Naive thymus-derived CD4-positive, alpha-beta T cell (primary cell): ENCODE measurements at regions not wholly inside any gene's neighbourhood (a gene's known extent, or its start where the extent isn't known, plus 50 kb on each side); places are given as distances from the start of the nearest gene placed in this dataset.

ENCODE experiments used
- ATAC-seq: fragments of 150-1000 bp; cut with Tn5 transposase; 2 replicates; pipeline ENCODE4 v1.10.0; 2021; ENCODE audit warnings: mild to moderate bottlenecking, moderate library complexity
- CTCF ChIA-PET: fragments of 350-600 bp; sonication (Branson Sonifier 250); formaldehyde crosslinking; loops from one replicate; lab custom pipeline; 2021; ENCODE audit warnings: antibody characterized with exemption; lab: Charles Lee
- POLR2A ChIA-PET: fragments of 350-600 bp; sonication (Branson Sonifier 250); formaldehyde crosslinking; loops from one replicate; lab custom pipeline; 2021; ENCODE audit warnings: antibody characterized with exemption, inconsistent platforms; lab: Charles Lee
- DNase-seq, 9 donors: peaks; one replicate each; pipeline versions ENCODE4 v3.0.0 to v3.0.0-alpha.2; 2020 to 2022; ENCODE audit warnings: mixed read lengths in 1 of 9
- H3K27ac ChIP-seq: one replicate; pipeline ENCODE4 v1.7.0; 2013; ENCODE audit warnings: mild to moderate bottlenecking, low read depth, low read length, moderate library complexity
- H3K27me3 ChIP-seq, 2 donors: one replicate each; pipeline ENCODE4 v1.7.0; 2013; ENCODE audit warnings: low read length in 2 of 2, mild to moderate bottlenecking in 2 of 2, moderate library complexity in 2 of 2; ENCODE audit not compliant: control insufficient read depth in 2 of 2, insufficient read depth in 2 of 2
- H3K36me3 ChIP-seq, 3 experiments: 1 replicate in 2 of 3; 2 replicates in 1 of 3; pipeline ENCODE4 v1.7.0; 2013; ENCODE audit warnings: low read length in 3 of 3, mild to moderate bottlenecking in 3 of 3, moderate library complexity in 1 of 3; ENCODE audit not compliant: insufficient read depth in 3 of 3, control insufficient read depth in 2 of 3
- H3K4me1 ChIP-seq, 2 donors: one replicate each; pipeline ENCODE4 v1.7.0; 2013; ENCODE audit warnings: low read length in 2 of 2, mild to moderate bottlenecking in 2 of 2, moderate library complexity in 1 of 2; ENCODE audit not compliant: control insufficient read depth in 2 of 2, insufficient read depth in 2 of 2
- H3K4me3 ChIP-seq: 2 replicates; pipeline ENCODE4 v1.7.0; 2013; ENCODE audit warnings: mild to moderate bottlenecking, low read length
- H3K9me3 ChIP-seq, 3 experiments: 1 replicate in 2 of 3; 2 replicates in 1 of 3; pipeline ENCODE4 v1.7.0; 2013; ENCODE audit warnings: low read length in 3 of 3; ENCODE audit not compliant: control insufficient read depth in 2 of 3
- H3K27ac Mint-ChIP-seq, 9 donors: one replicate each; pipeline ENCODE4 v1.8.0; 2020 to 2022; ENCODE audit warnings: mixed read lengths in 9 of 9, mild to moderate bottlenecking in 8 of 9, moderate library complexity in 5 of 9, inconsistent platforms in 2 of 9
- H3K27me3 Mint-ChIP-seq, 5 donors: one replicate each; pipeline ENCODE4 v1.8.0; 2021 to 2022; ENCODE audit warnings: mixed read lengths in 5 of 5, mild to moderate bottlenecking in 1 of 5
- H3K36me3 Mint-ChIP-seq, 5 donors: one replicate each; pipeline ENCODE4 v1.8.0; 2020 to 2022; ENCODE audit warnings: mixed read lengths in 5 of 5, mild to moderate bottlenecking in 3 of 5, inconsistent platforms in 1 of 5
- H3K4me1 Mint-ChIP-seq, 7 donors: one replicate each; pipeline ENCODE4 v1.8.0; 2020 to 2022; ENCODE audit warnings: mixed read lengths in 7 of 7, mild to moderate bottlenecking in 3 of 7, inconsistent platforms in 1 of 7
- H3K4me3 Mint-ChIP-seq, 10 donors: one replicate each; pipeline ENCODE4 v1.8.0; 2020 to 2022; ENCODE audit warnings: mild to moderate bottlenecking in 10 of 10, mixed read lengths in 10 of 10, moderate library complexity in 6 of 10, inconsistent platforms in 2 of 10
- H3K9me3 Mint-ChIP-seq, 11 donors: one replicate each; pipeline ENCODE4 v1.8.0; 2020 to 2022; ENCODE audit warnings: mixed read lengths in 11 of 11, mild to moderate bottlenecking in 4 of 11, inconsistent platforms in 1 of 11, moderate library complexity in 1 of 11
- intact Hi-C, 2 donors: fragments of 100-400 bp; cut with micrococcal nuclease; formaldehyde crosslinking; loops; one replicate each; pipeline ENCODE4 v1.15.1; 2023

DNA sequence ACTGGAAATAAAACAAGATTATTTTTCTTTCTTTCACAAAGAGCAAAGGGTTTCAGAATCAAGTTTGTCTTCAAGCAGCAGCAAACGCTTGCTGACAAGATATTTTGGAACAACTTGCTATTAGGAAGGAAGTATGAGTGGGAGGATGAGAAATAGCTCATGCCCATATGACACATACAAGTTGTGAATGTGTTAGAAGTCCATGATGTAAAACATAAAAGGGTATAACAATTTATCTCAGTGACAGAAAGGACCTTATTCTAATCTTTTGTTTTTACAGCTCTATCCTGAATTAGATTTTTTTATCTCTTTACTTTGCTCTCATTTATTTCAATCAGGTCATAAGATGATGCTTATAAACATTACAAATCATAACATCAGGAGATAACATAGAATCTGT lies 516.6 kb upstream of the MEF2C start:
- no peak overlapping the region for H3K27ac ChIP-seq
- no peak for DNase-seq
- H3K4me1 ChIP-seq = no peaks in the 10 kb centered on the region
- H3K4me3 ChIP-seq = no peak overlapping the region
- Mint-ChIP-seq H3K27me3 (no peaks in the 10 kb centered on the region), H3K36me3 (no peaks in the 10 kb centered on the region), H3K4me3 (no peak overlapping the region), H3K27ac (no peak overlapping the region), H3K9me3 (peaks cover 0 to 5% (median 0%) of the 10 kb centered on the region in 11 donors), H3K4me1 (peaks cover 0 to 15% (median 4%) of the 10 kb centered on the region in 7 donors)
- ChIA-PET POLR2A (no interaction called here), CTCF (no interaction called here)
- intact Hi-C loops = no loop called here
- H3K27me3 ChIP-seq = no peaks in the 10 kb centered on the region
- no peaks in the 10 kb centered on the region for H3K36me3 ChIP-seq
- no peaks in the 10 kb centered on the region for H3K9me3 ChIP-seq
- no peak for ATAC-seq

GRCh38 chr5:89397096-89397495 lies 514.1 kb upstream of the MEF2C start:
- Mint-ChIP-seq H3K4me3 (peak overlapping the region in 1 of 10 donors; percentile 8), H3K4me1 (peaks cover 0 to 15% (median 4%) of the 10 kb centered on the region in 7 donors), H3K27ac (peak overlapping the region in 1 of 9 donors; percentile 15), H3K36me3 (no peaks in the 10 kb centered on the region), H3K27me3 (no peaks in the 10 kb centered on the region), H3K9me3 (peaks cover 0 to 1% (median 0%) of the 10 kb centered on the region in 11 donors)
- intact Hi-C loops = no loop called here
- no peaks in the 10 kb centered on the region for H3K27me3 ChIP-seq
- no peak overlapping the region for H3K27ac ChIP-seq
- no peaks in the 10 kb centered on the region for H3K4me1 ChIP-seq
- CTCF ChIA-PET = no interaction called here
- no peaks in the 10 kb centered on the region for H3K36me3 ChIP-seq
- DNase-seq (no peak), ATAC-seq (peak; percentile 76)
- POLR2A ChIA-PET = no interaction called here
- no peak overlapping the region for H3K4me3 ChIP-seq
- no peaks in the 10 kb centered on the region for H3K9me3 ChIP-seq

- Mint-ChIP-seq H3K27me3 (no peaks in the 10 kb centered on the region), H3K36me3 (no peaks in the 10 kb centered on the region), H3K27ac (no peak overlapping the region), H3K4me1 (peaks cover 0 to 15% (median 4%) of the 10 kb centered on the region in 7 donors), H3K4me3 (no peak overlapping the region), H3K9me3 (peaks cover 0 to 1% (median 0%) of the 10 kb centered on the region in 11 donors)
- H3K36me3 ChIP-seq = no peaks in the 10 kb centered on the region
- DNase-seq = peak in 1 of 9 donors; percentile 3
- H3K4me3 ChIP-seq = no peak overlapping the region
- peak; percentile 78 for ATAC-seq
- ChIA-PET CTCF (no interaction called here), POLR2A (no interaction called here)
- no peak overlapping the region for H3K27ac ChIP-seq
- H3K9me3 ChIP-seq = no peaks in the 10 kb centered on the region
- H3K27me3 ChIP-seq = no peaks in the 10 kb centered on the region
- intact Hi-C loops = no loop called here
- H3K4me1 ChIP-seq = no peaks in the 10 kb centered on the region
Measured at GRCh38 chr5:89396278-89396954, 513.4 kb upstream of the MEF2C start.

- Histone ChIP-seq H3K4me3 (no peak overlapping the region), H3K4me1 (no peaks in the 10 kb centered on the region), H3K9me3 (no peaks in the 10 kb centered on the region), H3K36me3 (no peaks in the 10 kb centered on the region), H3K27me3 (no peaks in the 10 kb centered on the region), H3K27ac (no peak overlapping the region)
- POLR2A ChIA-PET = no interaction called here
- Mint-ChIP-seq H3K27me3 (no peaks in the 10 kb centered on the region), H3K4me1 (peaks cover 0 to 15% (median 4%) of the 10 kb centered on the region in 7 donors), H3K9me3 (no peaks in the 10 kb centered on the region), H3K36me3 (no peaks in the 10 kb centered on the region), H3K27ac (no peak overlapping the region), H3K4me3 (no peak overlapping the region)
- intact Hi-C loops = no loop called here
- no peak for ATAC-seq
- no peak for DNase-seq
- CTCF ChIA-PET = no interaction called here
Measured at GRCh38 chr5:89395111-89395510, 512.1 kb upstream of the MEF2C start.

DNA sequence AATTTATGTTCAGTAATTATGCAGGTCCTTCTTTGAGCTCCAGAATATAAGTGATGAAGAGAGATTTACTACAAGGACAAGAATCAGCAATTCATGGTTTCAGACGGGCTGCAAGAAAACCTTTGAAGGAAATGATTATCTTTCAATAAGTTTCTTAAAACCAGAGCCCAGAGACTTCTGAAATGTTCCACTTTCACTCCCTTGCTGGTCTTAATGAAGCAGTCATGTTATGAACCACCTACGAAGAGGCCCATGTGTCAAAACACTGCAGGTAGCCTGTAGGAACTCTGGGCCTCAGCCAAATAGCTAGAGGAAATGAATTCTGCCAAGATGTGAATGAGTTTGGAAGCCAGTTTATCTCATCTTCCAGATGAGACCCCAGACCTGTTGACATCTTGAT lies 505.9 kb upstream of the MEF2C start:
- Histone ChIP-seq H3K27me3 (no peaks in the 10 kb centered on the region), H3K4me1 (no peaks in the 10 kb centered on the region), H3K9me3 (no peaks in the 10 kb centered on the region), H3K36me3 (no peaks in the 10 kb centered on the region), H3K27ac (no peak overlapping the region), H3K4me3 (no peak overlapping the region)
- Mint-ChIP-seq H3K9me3 (peaks cover 0 to 6% (median 0%) of the 10 kb centered on the region in 11 donors), H3K36me3 (no peaks in the 10 kb centered on the region), H3K27me3 (no peaks in the 10 kb centered on the region), H3K27ac (no peak overlapping the region), H3K4me3 (no peak overlapping the region), H3K4me1 (no peaks in the 10 kb centered on the region)
- DNase-seq (no peak), ATAC-seq (no peak)
- intact Hi-C loops = no loop called here
- ChIA-PET CTCF (no interaction called here), POLR2A (no interaction called here)

DNA sequence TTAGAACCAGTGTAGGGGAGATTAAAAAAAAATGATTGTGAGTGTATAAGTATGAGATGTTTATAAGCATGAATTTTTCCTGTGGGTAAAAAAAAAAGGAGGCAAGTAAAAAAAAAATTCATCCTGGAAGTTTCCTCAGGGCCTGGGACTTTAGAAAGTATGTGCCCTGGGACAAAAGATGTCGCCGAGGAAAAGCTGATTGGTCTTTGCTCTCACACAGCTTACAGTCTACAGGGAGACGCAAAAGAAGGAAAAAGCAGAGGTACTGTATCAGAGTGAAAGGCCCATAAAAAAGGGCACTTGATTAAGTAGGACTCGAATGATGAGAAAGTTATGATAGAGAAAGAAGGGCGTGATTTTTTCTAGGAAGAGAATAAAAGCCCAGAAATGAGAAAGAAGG lies 501.4 kb upstream of the MEF2C start:
- Mint-ChIP-seq H3K36me3 (no peaks in the 10 kb centered on the region), H3K9me3 (peaks cover 0 to 11% (median 0%) of the 10 kb centered on the region in 11 donors), H3K4me1 (no peaks in the 10 kb centered on the region), H3K27ac (no peak overlapping the region), H3K27me3 (no peaks in the 10 kb centered on the region), H3K4me3 (no peak overlapping the region)
- no peaks in the 10 kb centered on the region for H3K36me3 ChIP-seq
- ATAC-seq = no peak
- H3K27me3 ChIP-seq = no peaks in the 10 kb centered on the region
- POLR2A ChIA-PET = no interaction called here
- H3K4me3 ChIP-seq = no peak overlapping the region
- H3K9me3 ChIP-seq = no peaks in the 10 kb centered on the region
- CTCF ChIA-PET = no interaction called here
- no peak overlapping the region for H3K27ac ChIP-seq
- no peak for DNase-seq
- intact Hi-C loops = no loop called here
- no peaks in the 10 kb centered on the region for H3K4me1 ChIP-seq

- POLR2A ChIA-PET = no interaction called here
- Mint-ChIP-seq H3K27me3 (no peaks in the 10 kb centered on the region), H3K4me1 (no peaks in the 10 kb centered on the region), H3K36me3 (no peaks in the 10 kb centered on the region), H3K9me3 (peaks cover 0 to 11% (median 0%) of the 10 kb centered on the region in 11 donors), H3K27ac (no peak overlapping the region), H3K4me3 (no peak overlapping the region)
- ATAC-seq (no peak), DNase-seq (no peak)
- no peaks in the 10 kb centered on the region for H3K9me3 ChIP-seq
- H3K4me1 ChIP-seq = no peaks in the 10 kb centered on the region
- CTCF ChIA-PET = no interaction called here
- H3K27ac ChIP-seq = no peak overlapping the region
- H3K27me3 ChIP-seq = no peaks in the 10 kb centered on the region
- no peaks in the 10 kb centered on the region for H3K36me3 ChIP-seq
- intact Hi-C loops = no loop called here
- no peak overlapping the region for H3K4me3 ChIP-seq
Measured at GRCh38 chr5:89380635-89381034, 497.7 kb upstream of the MEF2C start.
